H1 (cell line): ENCODE measurements at regions not wholly inside any gene's neighbourhood (a gene's known extent, or its start where the extent isn't known, plus 50 kb on each side); places are given as distances from the start of the nearest gene placed in this dataset.

Experiments
- CTCF ChIA-PET: fragments of 300-600 bp; sonication (Branson Sonifier 250); formaldehyde crosslinking; loops from one replicate; lab custom pipeline; 2021; ENCODE audit not compliant: partially characterized antibody; lab: Charles Lee
- POLR2A ChIA-PET: fragments of 300-600 bp; sonication (Branson Sonifier 250); formaldehyde crosslinking; loops from one replicate; lab custom pipeline; 2021; ENCODE audit warnings: inconsistent platforms; ENCODE audit not compliant: partially characterized antibody; lab: Charles Lee
- DNase-seq, 2 experiments: peaks; one replicate each; pipeline versions ENCODE4 v3.0.0 to v3.0.0-alpha.2; 2010 to 2022; ENCODE audit warnings: low spot score in 2 of 2, low read depth in 1 of 2, mixed read lengths in 1 of 2
- FAIRE-seq: peaks from 2 replicates; lab custom pipeline; 2011; peaks lifted over from hg19 to GRCh38; lab: Jason Lieb, UNC
- H2AFZ ChIP-seq: 2 replicates; pipeline ENCODE4 v1.8.1; 2012; ENCODE audit warnings: low read length, inconsistent platforms
- H2AK5ac ChIP-seq: 2 replicates; pipeline ENCODE4 v1.6.1; 2013; ENCODE audit warnings: low read depth, low read length
- H2BK120ac ChIP-seq: replicated peaks from 2 replicates; pipeline ENCODE3; 2013; ENCODE audit warnings: low read depth, low read length, inconsistent platforms
- H2BK12ac ChIP-seq: 2 replicates; pipeline ENCODE4 v1.6.1; 2013; ENCODE audit warnings: low read depth, low read length
- H2BK15ac ChIP-seq: 2 replicates; pipeline ENCODE4 v1.6.1; 2013; ENCODE audit warnings: low read length
- H2BK20ac ChIP-seq: 2 replicates; pipeline ENCODE4 v1.6.1; 2013; ENCODE audit warnings: low read length
- H2BK5ac ChIP-seq: 2 replicates; pipeline ENCODE4 v1.6.1; 2013; ENCODE audit warnings: low read depth, low read length
- H3K14ac ChIP-seq: 2 replicates; pipeline ENCODE4 v1.6.1; 2013; ENCODE audit warnings: inconsistent platforms; ENCODE audit not compliant: insufficient read length
- H3K18ac ChIP-seq: 2 replicates; pipeline ENCODE4 v1.6.1; 2013; ENCODE audit warnings: low read length; ENCODE audit errors: extremely low read depth
- H3K23ac ChIP-seq: 2 replicates; pipeline ENCODE4 v1.6.1; 2013; ENCODE audit warnings: inconsistent platforms; ENCODE audit not compliant: insufficient read length
- H3K23me2 ChIP-seq: 2 replicates; pipeline ENCODE4 v1.6.1; 2013; ENCODE audit warnings: low read depth, low read length
- H3K27ac ChIP-seq: 2 replicates; pipeline ENCODE4 v1.6.1; 2011; ENCODE audit warnings: low read depth, low read length, inconsistent platforms
- H3K27me3 ChIP-seq, 4 experiments: replicated peaks in 1 of 4; 1 replicate in 1 of 4; 2 replicates in 3 of 4; pipeline versions ENCODE4 v1.6.1 to v1.8.1; 2011 to 2013; ENCODE audit warnings: low read length in 3 of 4, mild to moderate bottlenecking in 3 of 4, inconsistent platforms in 2 of 4, mixed read lengths in 2 of 4, moderate library complexity in 1 of 4; ENCODE audit not compliant: control insufficient read depth in 3 of 4, insufficient read depth in 3 of 4; ENCODE audit errors: extremely low read depth in 1 of 4
- H3K36me3 ChIP-seq, 4 experiments: 2 replicates each; pipeline versions ENCODE4 v1.6.1 to v1.8.1; 2011 to 2013; ENCODE audit warnings: mild to moderate bottlenecking in 4 of 4, low read length in 3 of 4, moderate library complexity in 2 of 4, control low read depth in 1 of 4, inconsistent platforms in 1 of 4; ENCODE audit not compliant: insufficient read depth in 4 of 4, control insufficient read depth in 2 of 4
- H3K4ac ChIP-seq: replicated peaks from 2 replicates; pipeline ENCODE3; 2013; ENCODE audit warnings: low read length, low read depth, mixed read lengths, inconsistent platforms; ENCODE audit not compliant: insufficient read length
- H3K4me1 ChIP-seq, 4 experiments: replicated peaks in 1 of 4; 1 replicate in 1 of 4; 2 replicates in 3 of 4; pipeline versions ENCODE4 v1.6.1 to v1.8.1; 2011 to 2013; ENCODE audit warnings: low read length in 3 of 4, inconsistent platforms in 2 of 4, mixed read lengths in 1 of 4; ENCODE audit not compliant: insufficient read depth in 4 of 4, control insufficient read depth in 3 of 4
- H3K4me2 ChIP-seq, 2 experiments: 2 replicates each; pipeline versions ENCODE4 v1.6.1 to v1.8.1; 2011 to 2013; ENCODE audit warnings: low read depth in 2 of 2, low read length in 2 of 2, control low read depth in 1 of 2, inconsistent platforms in 1 of 2, mild to moderate bottlenecking in 1 of 2; ENCODE audit not compliant: insufficient read depth in 1 of 2
- H3K4me3 ChIP-seq, 4 experiments: fragments of 200-600, 300-600 bp in 1 of 4; sonication (generic), shearing (Covaris generic), sonication (Bioruptor Twin) in 1 of 4; 2 replicates each; pipeline versions ENCODE4 v1.5.1 to v1.8.1; 2011 to 2016; ENCODE audit warnings: low read length in 4 of 4, low read depth in 3 of 4, control low read depth in 2 of 4, inconsistent platforms in 2 of 4, mild to moderate bottlenecking in 2 of 4, mixed read lengths in 1 of 4, moderate library complexity in 1 of 4; ENCODE audit not compliant: insufficient read depth in 2 of 4; ENCODE audit errors: extremely low read depth in 1 of 4
- H3K56ac ChIP-seq: replicated peaks from 2 replicates; pipeline ENCODE3; 2013; ENCODE audit warnings: low read depth, mild to moderate bottlenecking, mixed read lengths, low read length, inconsistent platforms; ENCODE audit not compliant: insufficient read length
- H3K79me1 ChIP-seq: 2 replicates; pipeline ENCODE4 v1.6.1; 2013; ENCODE audit warnings: low read depth, low read length, control low read depth
- H3K79me2 ChIP-seq, 2 experiments: 2 replicates each; pipeline versions ENCODE4 v1.6.1 to v1.8.1; 2012 to 2013; ENCODE audit warnings: low read length in 2 of 2, mild to moderate bottlenecking in 2 of 2, inconsistent platforms in 1 of 2; ENCODE audit not compliant: insufficient read depth in 2 of 2, control insufficient read depth in 1 of 2
- H3K9ac ChIP-seq, 4 experiments: replicated peaks in 1 of 4; 1 replicate in 1 of 4; 2 replicates in 3 of 4; pipeline versions ENCODE4 v1.6.1 to v1.8.1; 2011 to 2013; ENCODE audit warnings: low read depth in 3 of 4, low read length in 3 of 4, control low read depth in 2 of 4, mild to moderate bottlenecking in 2 of 4, moderate library complexity in 2 of 4, inconsistent platforms in 1 of 4; ENCODE audit errors: extremely low read depth in 1 of 4
- H3K9me3 ChIP-seq, 2 experiments: 2 replicates each; pipeline versions ENCODE4 v1.6.1 to v1.8.1; 2012 to 2013; ENCODE audit warnings: mild to moderate bottlenecking in 2 of 2, moderate library complexity in 2 of 2, control low read depth in 1 of 2, inconsistent platforms in 1 of 2, low read depth in 1 of 2, low read length in 1 of 2, mixed read lengths in 1 of 2; ENCODE audit not compliant: insufficient read depth in 2 of 2
- H4K20me1 ChIP-seq, 2 experiments: replicated peaks in 1 of 2; 2 replicates each; pipeline versions ENCODE3 to v1.8.1; 2011 to 2013; ENCODE audit warnings: inconsistent platforms in 2 of 2, low read length in 2 of 2, mild to moderate bottlenecking in 1 of 2; ENCODE audit not compliant: insufficient read depth in 2 of 2, control insufficient read depth in 1 of 2
- H4K5ac ChIP-seq: 2 replicates; pipeline ENCODE4 v1.6.1; 2013; ENCODE audit warnings: low read length, low read depth, mixed read lengths, inconsistent platforms; ENCODE audit not compliant: insufficient read length
- H4K8ac ChIP-seq: 2 replicates; pipeline ENCODE4 v1.8.0; 2013; ENCODE audit warnings: mild to moderate bottlenecking, moderate library complexity, low read length, inconsistent platforms; ENCODE audit not compliant: insufficient read depth; ENCODE audit errors: extremely low read depth
- H4K91ac ChIP-seq: replicated peaks from 2 replicates; pipeline ENCODE3; 2013; ENCODE audit warnings: low read length, mixed read lengths, inconsistent platforms; ENCODE audit not compliant: insufficient read length
- HDAC6 ChIP-seq: IDR thresholded peaks from one replicate; pipeline ENCODE4 v1.7.1; 2012; ENCODE audit warnings: low read depth, mild to moderate bottlenecking, inconsistent platforms, low read length, moderate library complexity
- TAF7 ChIP-seq: optimal IDR thresholded peaks from 2 replicates; pipeline ENCODE3; 2011; ENCODE audit warnings: low read depth, mild to moderate bottlenecking, inconsistent platforms, low read length, moderate library complexity, borderline replicate concordance
- YY1 ChIP-seq: IDR thresholded peaks from 2 replicates; pipeline ENCODE4 v1.6.1; 2011; ENCODE audit warnings: low read depth, mild to moderate bottlenecking, low read length
- WGBS, 2 experiments: shearing (Covaris generic) in 1 of 2; methylation state at CpG; one replicate each; pipeline versions ENCODE4 v1.1.6 to v1.1.7; 2013 to 2015; ENCODE audit warnings: low lambda C conversion rate in 2 of 2, mixed read lengths in 2 of 2, inconsistent platforms in 1 of 2, low coverage in 1 of 2, missing lambda C conversion rate in 1 of 2; ENCODE audit not compliant: insufficient replicate concordance in 2 of 2, insufficient coverage in 1 of 2, insufficient read length in 1 of 2; ENCODE audit errors: extremely low coverage in 1 of 2, missing lambda C conversion rate in 1 of 2; 5-methylcytosine and 5-hydroxymethylcytosine counted together

DNA sequence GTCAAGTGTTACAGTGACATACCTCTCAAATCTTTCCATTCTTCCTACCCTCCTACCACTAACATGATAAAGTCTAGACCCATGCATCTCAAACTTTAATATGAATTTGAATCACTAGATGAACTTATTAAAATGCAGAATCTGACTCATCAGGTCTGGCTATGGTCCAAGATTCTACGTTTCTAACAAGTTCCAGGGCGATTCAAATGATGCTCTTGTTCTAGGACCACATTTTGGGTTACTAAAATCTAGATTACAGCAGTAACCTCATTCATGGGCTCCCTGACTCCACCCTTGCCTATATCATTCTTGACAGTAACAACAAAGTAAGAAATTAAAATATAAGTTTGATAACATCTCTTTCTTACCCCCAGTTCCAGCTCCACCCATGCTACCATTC is 124.8 kb upstream of the LSM8 start:
- H4K91ac ChIP-seq, result no peak overlapping the region
- no peak overlapping the region for H4K5ac ChIP-seq
- H2AK5ac ChIP-seq, result no peak overlapping the region
- H2AFZ ChIP-seq, result no peak overlapping the region
- H3K27ac ChIP-seq, result no peak overlapping the region
- no peaks in the 10 kb centered on the region for H3K4me1 ChIP-seq
- 84% methylated on average over 2 of the region's 2 CpGs; no CpG with 5 or more reads in 1 of the 2 experiments for WGBS, 2 experiments
- no peaks in the 10 kb centered on the region for H3K79me1 ChIP-seq
- no peak overlapping the region for H2BK5ac ChIP-seq
- H3K14ac ChIP-seq, result no peak overlapping the region
- no peak overlapping the region for H3K4me3 ChIP-seq
- H3K23me2 ChIP-seq, result peaks cover 2% of the 10 kb centered on the region; the same call in 1 of the 2 replicates
- no peaks in the 10 kb centered on the region for H3K36me3 ChIP-seq
- no peaks in the 10 kb centered on the region for H4K20me1 ChIP-seq
- POLR2A ChIA-PET, result no interaction called here
- H2BK15ac ChIP-seq, result no peak overlapping the region
- H3K4me2 ChIP-seq, result no peak overlapping the region
- H4K8ac ChIP-seq, result no peak overlapping the region
- no peak overlapping the region for H3K56ac ChIP-seq
- H2BK12ac ChIP-seq, result no peak overlapping the region
- no peak overlapping the region for H2BK20ac ChIP-seq
- H3K9ac ChIP-seq, result no peak overlapping the region
- H3K27me3 ChIP-seq, result peaks cover 0 to 1% (median 0%) of the 10 kb centered on the region in 4 experiments; a peak in 1 of 7 replicates
- CTCF ChIA-PET, result interaction anchor here (1.6 kb wide), 1 partner anchor 66 kb away, joined by 3 read pairs; no protein-coding TSS in a partner anchor
- no peak overlapping the region for H2BK120ac ChIP-seq
- no peak overlapping the region for H3K18ac ChIP-seq
- H3K4ac ChIP-seq, result no peak overlapping the region
- H3K79me2 ChIP-seq, result no peaks in the 10 kb centered on the region
- FAIRE-seq (no peak), DNase-seq (no peak)
- TF ChIP-seq TAF7 (no peak), YY1 (no peak), HDAC6 (no peak)
- no peaks in the 10 kb centered on the region for H3K9me3 ChIP-seq
- no peak overlapping the region for H3K23ac ChIP-seq
